ENCODE measurements at regions not wholly inside any gene's neighbourhood (a gene's known extent, or its start where the extent isn't known, plus 50 kb on each side); places are given as distances from the start of the nearest gene placed in this dataset.

- intact Hi-C loops (cut with micrococcal nuclease): no loop called here
- no peak overlapping the region for H3K4me2 ChIP-seq (ENCODE audit: insufficient read depth, low read length)
- no peaks in the 10 kb centered on the region for H3K4me1 ChIP-seq (ENCODE audit: control insufficient read depth, extremely low read depth, insufficient read depth, low read length)
- no peaks in the 10 kb centered on the region for H3K9me1 ChIP-seq (replicated peaks; ENCODE audit: control insufficient read depth, extremely low read depth, insufficient read depth, low read length)
- H3K79me2 ChIP-seq (ENCODE audit: control insufficient read depth, insufficient read depth, low read length): no peaks in the 10 kb centered on the region
- POLR2A ChIA-PET: no interaction called here
- dilution Hi-C loops (cut with MboI; ENCODE audit: extremely low pct_ligation_motif_present, low sequenced_read_pairs): no loop called here
- no peak overlapping the region for H3K4me3 ChIP-seq (replicated peaks in 1 of 3; ENCODE audit: insufficient read depth in 1 of 3, low read depth in 1 of 3, low read length in 3 of 3)
- BruUV-seq (replicated peaks): no TSS peak
- no peak overlapping the region for H3K9ac ChIP-seq (replicated peaks; ENCODE audit: extremely low read depth, insufficient read depth, low read length)
- CTCF ChIA-PET: interaction anchor here (0.7 to 3.4 kb wide), 2 partner anchors 99 to 514 kb away, joined by 3 to 17 read pairs; no protein-coding TSS in a partner anchor
- FAIRE-seq (no peak), DNase-seq (ENCODE audit: low read depth, low spot score) (no peak)
- no peak overlapping the region for H3K27ac ChIP-seq (ENCODE audit: insufficient read depth, low read depth, low read length)
- no peak for TF ChIP-seq MAX (IDR thresholded peaks at IDR 0.05; ENCODE audit: insufficient read depth, insufficient read length)
- no peak for TF ChIP-seq JUN (IDR thresholded peaks at IDR 0.05; ENCODE audit: borderline replicate concordance, insufficient read depth, insufficient read length, low read depth)
- TF ChIP-seq POLR2AphosphoS5 (IDR thresholded peaks at IDR 0.05; ENCODE audit: insufficient read depth, low read depth, low read length): no peak
- TF ChIP-seq CTCF (IDR thresholded peaks at IDR 0.05; ENCODE audit: extremely low read depth in 1 of 2, insufficient read depth in 1 of 2, low read depth in 1 of 2, low read length in 2 of 2): no peak
- TF ChIP-seq FOS (IDR thresholded peaks at IDR 0.05; ENCODE audit: borderline replicate concordance, insufficient read depth, low read length): no peak
- TF ChIP-seq POLR2A (IDR thresholded peaks at IDR 0.05; ENCODE audit: low read depth, low read length): no peak
- no peak for TF ChIP-seq GATA2 (IDR thresholded peaks at IDR 0.05; ENCODE audit: insufficient read depth, insufficient read length, low read depth, low read length)
- TF ChIP-seq EZH2 (IDR thresholded peaks at IDR 0.05; ENCODE audit: borderline replicate concordance, low read depth, low read length, severe bottlenecking): no peak
- no peak for TF ChIP-seq MYC (IDR thresholded peaks at IDR 0.05; ENCODE audit: low read depth, low read length)
- no peaks in the 10 kb centered on the region for H3K27me3 ChIP-seq (ENCODE audit: control insufficient read depth in 2 of 2, insufficient read depth in 2 of 2, low read length in 2 of 2)
- H3K36me3 ChIP-seq (ENCODE audit: control insufficient read depth in 2 of 2, extremely low read depth in 1 of 2, insufficient read depth in 2 of 2, low read length in 2 of 2): no peaks in the 10 kb centered on the region
- H2AFZ ChIP-seq (ENCODE audit: low read depth, low read length): no peak overlapping the region
- H4K20me1 ChIP-seq (replicated peaks; ENCODE audit: control insufficient read depth, extremely low read depth, insufficient read depth, low read length): no peaks in the 10 kb centered on the region
- no peaks in the 10 kb centered on the region for H3K9me3 ChIP-seq (replicated peaks; ENCODE audit: control insufficient read depth, insufficient read depth, low read length)
Measured at GRCh38 chr6:90454836-90455427, 131.9 kb downstream of the MAP3K7 start.

Data from endothelial cell of umbilical vein (primary cell).